ENCODE measurements at regions not wholly inside any gene's neighbourhood (a gene's known extent, or its start where the extent isn't known, plus 50 kb on each side); places are given as distances from the start of the nearest gene placed in this dataset.

- DNase-seq, result no peak
These were observed 390.4 kb downstream of the SHISA9 start for GRCh38 chr16:13291591-13292333.

GRCh38 chr16:13296206-13296605, 394.8 kb downstream of the SHISA9 start:
- DNase-seq, result no peak

DNA sequence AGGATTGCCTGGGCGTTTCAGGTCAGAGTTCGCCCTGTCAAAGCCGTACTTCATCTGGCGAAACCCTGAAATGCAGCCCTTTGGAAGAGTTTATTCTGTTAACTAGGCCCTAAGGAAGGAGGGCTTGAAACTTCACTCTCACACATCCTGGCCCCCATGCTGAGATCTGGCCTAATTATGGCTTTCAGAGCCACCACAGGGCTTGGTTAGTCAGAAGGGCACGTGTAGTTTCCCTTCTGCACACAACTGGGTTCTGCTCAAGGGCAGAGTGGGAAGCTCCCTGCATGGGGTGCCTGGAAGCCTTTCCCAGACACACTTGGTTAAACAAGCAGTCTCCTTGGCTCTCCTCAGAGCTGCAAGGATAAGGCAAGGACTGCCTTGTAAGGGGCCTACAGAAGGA, 397.3 kb downstream of the SHISA9 start:
- DNase-seq, result no peak

GRCh38 chr16:13300066-13300840, 398.9 kb downstream of the SHISA9 start:
- no peak for DNase-seq

GRCh38 chr16:13305019-13305755, 403.8 kb downstream of the SHISA9 start:
- DNase-seq, result no peak

DNA sequence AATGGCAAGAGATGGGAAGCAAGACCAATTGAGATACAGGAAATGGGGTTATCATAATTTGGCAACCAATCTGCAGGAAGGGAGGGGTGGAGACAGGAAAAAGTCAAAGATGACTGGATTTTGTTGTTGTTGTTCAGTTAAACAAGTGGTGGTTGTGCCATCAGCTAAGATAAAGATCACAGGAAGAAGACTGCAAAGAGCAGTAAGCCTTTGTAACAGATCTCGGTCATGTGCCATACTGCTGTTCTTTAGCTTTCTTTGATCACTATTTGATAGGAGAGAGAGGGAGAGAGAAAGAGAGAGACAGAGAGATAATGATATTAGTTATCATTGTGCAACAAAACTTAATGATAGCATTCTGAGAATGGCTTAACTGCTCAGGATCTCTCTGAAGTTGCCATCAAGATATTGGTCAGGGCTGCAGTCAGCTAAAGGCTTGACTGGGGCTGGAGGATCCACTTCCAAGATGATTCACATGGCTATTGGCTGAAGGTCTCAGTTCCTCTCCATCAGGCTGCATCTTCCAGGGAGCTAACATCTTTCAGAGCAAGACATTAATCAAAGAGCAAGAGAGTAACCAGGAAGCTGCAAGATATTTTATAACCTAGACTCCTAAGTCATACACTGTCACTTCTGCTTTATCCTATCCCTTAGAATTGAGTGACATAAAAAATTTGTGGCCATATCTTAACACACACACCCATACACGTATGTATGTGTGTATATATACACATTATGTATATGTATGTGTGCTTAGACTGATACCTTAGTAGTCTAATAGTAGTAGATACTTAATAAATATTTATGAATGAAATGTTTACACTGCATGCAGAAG, 405.0 kb downstream of the SHISA9 start:
- no peak for DNase-seq

- DNase-seq, result no peak
These were observed 405.9 kb downstream of the SHISA9 start for GRCh38 chr16:13307255-13307654.

DNA sequence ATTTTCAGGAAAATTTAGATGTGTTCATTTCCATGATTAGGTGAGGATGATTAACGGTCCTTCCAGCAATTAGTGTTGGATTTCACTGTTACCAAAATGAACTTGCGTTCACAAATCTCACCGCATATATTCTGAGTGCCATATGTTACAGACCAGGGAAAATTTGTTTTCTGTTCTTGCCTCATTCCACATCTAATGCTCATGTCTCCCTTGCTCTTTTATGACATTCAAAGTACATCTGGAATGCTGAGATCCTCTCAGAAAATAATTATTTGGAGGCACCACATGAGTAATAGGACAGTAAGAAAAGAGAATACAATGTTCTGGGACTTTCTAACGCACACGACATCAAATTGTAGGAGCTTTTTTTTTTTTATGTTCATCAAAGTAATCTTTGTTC, 406.5 kb downstream of the SHISA9 start:
- DNase-seq, result no peak

DNA sequence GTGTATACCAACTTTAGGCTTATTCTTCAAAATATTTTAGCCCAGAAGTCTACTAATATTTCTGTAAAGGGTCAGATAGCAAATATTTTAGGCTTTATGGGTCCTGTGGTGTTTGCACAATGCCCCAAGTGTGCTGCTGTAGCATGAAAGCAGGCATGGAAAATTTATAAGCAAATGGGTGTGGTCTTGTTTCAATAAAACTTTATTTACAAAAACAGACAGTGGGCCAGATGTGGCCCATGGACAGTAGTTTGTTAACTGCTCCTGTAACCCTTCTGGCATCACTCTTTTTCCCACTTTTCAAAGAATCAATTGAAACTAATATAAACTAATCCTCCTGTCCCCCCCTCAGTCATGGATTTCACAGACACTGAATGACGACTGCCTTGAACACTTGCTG, 410.7 kb downstream of the SHISA9 start:
- no peak for DNase-seq

DNA sequence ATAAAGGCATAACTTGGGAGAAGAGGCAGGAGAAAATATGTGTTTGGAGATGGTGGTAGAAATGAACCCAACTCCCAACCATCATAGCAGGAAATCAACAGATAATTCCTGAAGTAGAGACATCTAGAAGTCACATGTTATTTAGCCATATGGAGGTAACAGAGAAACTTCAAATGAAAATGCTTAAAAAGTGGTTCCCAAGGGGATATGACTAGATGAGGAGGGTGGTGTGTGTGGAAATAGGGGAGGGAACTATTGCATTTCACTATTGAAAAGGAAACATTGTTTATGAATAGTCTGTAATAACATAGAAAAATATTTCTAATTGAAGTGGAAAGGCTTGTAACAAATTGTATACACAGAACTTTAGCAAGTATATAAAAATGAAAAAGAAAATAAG, 412.0 kb downstream of the SHISA9 start:
- no peak for DNase-seq

- DNase-seq, result no peak
These were observed 413.2 kb downstream of the SHISA9 start for GRCh38 chr16:13314633-13315032.

DNA sequence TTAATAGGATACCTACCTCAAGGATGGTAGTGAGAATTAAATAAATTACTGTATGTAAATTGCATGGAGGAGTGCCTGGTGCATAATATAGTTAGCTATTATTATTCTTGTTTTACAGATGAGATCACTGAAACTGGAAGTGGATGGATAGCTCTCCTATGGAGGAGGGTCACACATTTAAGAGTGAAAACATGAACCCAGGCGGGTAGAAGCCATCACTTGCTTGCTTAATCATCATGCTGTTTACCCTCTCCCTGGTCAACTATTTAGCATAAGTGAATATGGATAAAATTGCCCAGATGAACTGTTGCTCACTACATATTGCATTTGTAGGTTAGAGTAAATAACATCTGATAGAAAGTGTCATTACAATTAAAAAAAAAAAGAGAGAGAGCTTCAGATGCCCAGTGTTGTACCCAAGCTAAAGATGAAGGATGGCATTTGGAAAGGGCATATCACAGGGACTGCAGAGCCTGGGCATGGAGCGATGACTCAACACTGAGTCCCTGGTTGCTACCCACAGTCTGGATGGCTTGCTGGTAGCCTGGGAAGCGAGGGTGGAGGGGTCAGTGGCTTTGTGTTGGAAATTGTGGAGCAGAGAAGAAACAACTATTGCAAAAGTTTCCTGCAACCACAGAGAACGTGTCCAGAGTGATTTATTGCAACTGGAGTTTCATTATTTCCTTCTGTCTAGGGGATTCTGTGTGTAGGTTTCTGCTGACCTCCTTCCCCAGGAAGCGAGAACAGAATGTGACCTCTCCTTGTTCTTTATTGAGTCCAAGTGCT, 414.4 kb downstream of the SHISA9 start:
- DNase-seq, result no peak

DNA sequence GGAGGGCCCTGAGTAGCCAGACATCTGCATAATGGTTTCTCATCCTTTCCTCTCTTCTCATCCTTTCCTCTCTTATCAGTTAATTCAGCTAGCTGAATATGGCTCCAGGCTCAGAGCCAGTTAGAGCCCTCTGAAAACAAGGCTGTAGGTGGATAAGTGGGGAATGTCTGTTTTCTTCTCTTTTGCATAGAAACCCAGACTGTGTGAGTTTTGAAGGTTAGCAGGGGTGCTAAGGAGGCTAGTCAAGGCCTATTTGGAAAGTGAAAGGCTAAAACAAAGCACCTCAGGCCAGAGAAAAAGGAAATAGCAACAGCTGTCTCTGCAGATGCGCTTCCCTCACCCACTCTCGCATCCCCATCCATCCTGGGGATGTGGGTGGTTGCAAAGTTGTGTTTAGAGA, 420.9 kb downstream of the SHISA9 start:
- DNase-seq, result no peak

DNA sequence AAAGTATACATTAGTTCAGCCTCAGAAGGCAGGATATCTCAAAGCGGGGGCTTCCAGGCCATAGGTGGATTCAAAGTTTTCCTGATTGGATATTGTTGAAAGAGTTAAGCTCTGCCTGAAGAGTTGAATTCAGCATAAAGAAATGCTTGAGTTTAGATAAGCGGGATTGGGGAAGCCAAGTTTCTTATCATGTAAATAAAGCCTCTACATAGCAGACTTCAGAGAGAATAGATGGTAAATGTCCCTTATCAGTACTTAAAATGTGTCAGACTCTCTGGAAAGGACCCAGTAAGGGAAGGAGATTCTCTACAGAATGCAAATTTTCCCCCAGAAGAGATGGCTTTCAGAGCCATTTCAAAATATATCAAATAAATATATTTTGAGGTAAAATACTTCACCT, 423.5 kb downstream of the SHISA9 start:
- no peak for DNase-seq

DNA sequence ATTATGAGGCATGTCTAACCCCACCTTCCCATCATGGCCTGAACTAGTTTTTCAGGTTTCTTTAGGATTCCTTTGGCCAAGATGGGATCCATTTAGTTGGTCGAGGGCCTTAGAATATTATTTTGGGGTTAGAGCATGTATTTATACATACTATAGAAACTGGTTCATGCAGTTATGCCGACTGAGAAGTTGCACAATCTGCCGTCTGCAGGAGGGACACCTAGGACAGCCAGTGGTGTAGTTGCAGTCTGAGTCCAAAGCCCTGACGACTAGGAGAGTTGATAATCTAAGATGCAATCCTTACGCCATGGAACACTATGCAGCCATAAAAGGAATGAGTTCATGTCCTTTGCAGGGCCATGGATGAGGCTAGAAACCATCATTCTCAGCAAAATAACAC, 424.0 kb downstream of the SHISA9 start:
- DNase-seq, result no peak

GRCh38 chr16:13331918-13332317, 430.5 kb downstream of the SHISA9 start:
- no peak for DNase-seq

DNA sequence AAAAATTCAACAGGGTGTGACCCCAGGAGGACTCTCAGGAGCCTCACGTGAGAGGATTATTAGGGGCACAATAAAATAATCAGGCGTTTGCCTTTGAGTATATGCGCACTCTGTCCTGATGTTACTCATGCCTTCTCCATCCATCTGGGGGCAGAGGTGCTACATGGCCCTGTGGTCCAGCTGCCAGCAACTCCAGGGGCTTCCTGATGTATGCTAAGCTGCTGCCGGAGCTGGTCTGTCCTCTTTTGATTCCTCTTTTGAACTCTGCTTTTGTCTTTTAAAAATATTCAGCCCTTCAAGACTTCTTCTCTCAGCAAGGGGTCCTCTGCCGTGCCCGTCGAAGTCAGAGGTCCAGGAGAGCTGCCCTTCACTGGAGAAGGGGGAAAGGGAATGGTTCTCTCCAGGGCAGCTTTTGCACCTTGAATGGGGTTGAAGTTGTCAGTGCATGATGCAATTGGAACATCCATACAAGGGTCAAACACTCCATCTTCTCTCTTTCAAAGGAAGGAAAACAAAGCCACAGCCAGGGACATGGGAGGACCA, 431.4 kb downstream of the SHISA9 start:
- no peak for DNase-seq

DNA sequence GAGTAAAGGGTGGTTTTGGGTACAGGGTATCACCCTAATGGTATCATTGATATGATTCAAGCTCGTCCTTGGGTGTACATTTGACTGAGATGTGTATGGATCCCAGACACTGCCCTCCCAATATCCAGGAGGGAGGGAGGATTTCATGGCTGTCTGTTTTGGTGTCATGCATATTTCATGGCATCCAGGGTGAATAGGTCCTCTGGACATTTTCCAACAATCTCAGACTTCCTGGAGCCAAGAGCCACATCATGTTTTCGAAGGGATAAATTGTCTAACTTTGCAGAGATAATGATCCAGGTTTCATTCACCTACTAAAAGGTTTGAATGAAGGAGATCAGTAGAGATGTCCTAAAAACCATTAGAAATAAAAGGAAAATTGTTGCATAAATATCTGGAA, 431.9 kb downstream of the SHISA9 start:
- no peak for DNase-seq

DNA sequence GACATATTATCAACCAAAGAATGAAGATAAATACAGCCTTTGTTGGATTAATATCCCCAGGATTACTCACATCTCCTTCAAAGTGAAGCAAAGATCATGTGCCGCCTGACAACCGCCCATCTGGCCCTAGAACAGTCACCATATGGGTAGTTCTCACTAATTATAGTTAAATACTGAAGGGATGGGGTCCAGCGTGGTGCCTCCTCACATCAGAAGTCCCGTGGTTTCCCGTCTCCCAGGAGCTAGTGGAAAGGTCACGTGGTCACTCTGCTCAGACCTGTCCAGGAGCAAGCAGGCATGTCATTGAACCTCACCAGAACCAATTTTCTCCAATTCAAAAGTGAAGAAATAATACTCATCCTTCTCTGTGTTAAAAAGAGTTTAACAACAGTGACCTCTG, 434.5 kb downstream of the SHISA9 start:
- no peak for DNase-seq

DNA sequence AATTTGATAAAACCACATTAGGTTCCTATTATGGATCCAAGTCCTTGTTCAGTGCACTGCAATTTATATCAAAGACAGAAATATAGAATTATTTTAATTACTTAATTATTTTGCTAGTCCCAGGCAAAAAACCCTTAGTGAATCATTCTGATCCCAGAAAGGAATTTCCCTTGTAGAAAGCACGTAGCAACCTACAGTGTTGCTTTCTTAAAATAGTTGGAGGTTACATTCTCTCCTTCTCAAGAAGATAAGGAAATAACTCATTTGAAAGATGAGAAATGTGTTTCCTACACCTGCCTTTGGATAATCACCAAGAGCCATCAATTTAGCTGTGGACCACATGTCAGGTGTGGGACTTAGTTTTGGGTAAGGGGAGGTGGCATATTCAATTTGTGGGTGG, 434.9 kb downstream of the SHISA9 start:
- DNase-seq, result no peak

All from DMS53 (cell line).